Thyroid gland (tissue), 4 donors: ENCODE measurements at regions not wholly inside any gene's neighbourhood (a gene's known extent, or its start where the extent isn't known, plus 50 kb on each side); places are given as distances from the start of the nearest gene placed in this dataset.
A peak's percentile ranks its signal among the peaks of the same experiment; 100 is the strongest.

Source experiments
- CTCF ChIP-seq, 6 experiments: fragments of 200-600 bp in 3 of 6; fragments of 450-650 bp in 3 of 6; sonication (generic) in 3 of 6; IDR thresholded peaks; one replicate each; pipeline ENCODE4 v1.5.1; 2016 to 2019; ENCODE audit warnings: antibody characterized with exemption in 6 of 6, mild to moderate bottlenecking in 2 of 6, inconsistent platforms in 1 of 6, moderate library complexity in 1 of 6
- POLR2A ChIP-seq, 2 donors: fragments of 450-650 bp; IDR thresholded peaks; one replicate each; pipeline ENCODE4 v1.6.1; 2017; ENCODE audit warnings: antibody characterized with exemption in 2 of 2, mild to moderate bottlenecking in 2 of 2, moderate library complexity in 1 of 2

- no peak for TF ChIP-seq POLR2A (IDR thresholded peaks at IDR 0.05)
- peak in 5 of 6 experiments; percentile 29 to 71 (median 53) for TF ChIP-seq CTCF (IDR thresholded peaks at IDR 0.05)
These were observed 155.8 kb upstream of the SMIM23 start for GRCh38 chr5:171629628-171630349.
